Stimulated activated CD4-positive, alpha-beta T cell treated with anti-CD3 and anti-CD28 coated beads, Interleukin-1b, Interleukin-23, amount 100 ng/mL, for 48 hours (primary cell): ENCODE measurements at regions not wholly inside any gene's neighbourhood (a gene's known extent, or its start where the extent isn't known, plus 50 kb on each side); places are given as distances from the start of the nearest gene placed in this dataset.

Experiments used
- DNase-seq: peaks from one replicate; pipeline ENCODE4 v3.0.0-alpha.2; 2020

DNA sequence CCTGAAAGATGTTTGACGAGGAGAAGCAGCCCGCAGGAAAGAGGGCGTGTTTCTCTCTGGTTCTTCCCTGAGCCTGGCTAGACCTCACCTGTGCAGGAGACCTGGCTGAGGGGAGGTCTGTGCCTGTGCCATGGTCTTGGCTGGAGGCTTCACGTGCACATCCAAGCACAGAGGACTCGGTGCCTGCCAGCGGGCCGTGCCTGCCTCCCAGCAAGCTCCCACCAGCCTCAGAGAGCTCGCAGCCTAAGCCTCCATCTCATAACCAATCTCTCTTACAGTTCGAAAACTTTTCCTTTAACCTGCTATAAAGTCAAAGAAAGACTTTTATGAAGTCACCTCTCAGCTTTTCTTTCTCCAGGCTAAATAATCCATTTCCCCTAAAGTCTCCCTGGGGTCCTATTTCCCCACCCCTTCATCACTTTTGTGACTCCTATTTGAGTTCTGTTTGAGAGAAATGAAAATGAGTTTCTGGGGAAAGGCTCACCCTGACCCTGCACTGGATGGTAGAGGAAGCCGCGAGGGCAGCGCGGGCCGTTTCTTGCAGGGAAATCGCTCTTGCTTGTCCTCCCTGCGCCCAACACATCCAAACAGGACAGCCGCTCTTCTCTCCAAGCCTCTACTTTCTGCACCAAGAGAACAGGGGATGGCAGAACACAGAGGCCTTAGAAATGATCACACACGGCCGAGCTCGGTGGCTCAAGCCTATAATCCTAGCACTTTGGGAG lies 521.0 kb downstream of the SOX11 start:
- DNase-seq: no peak

DNA sequence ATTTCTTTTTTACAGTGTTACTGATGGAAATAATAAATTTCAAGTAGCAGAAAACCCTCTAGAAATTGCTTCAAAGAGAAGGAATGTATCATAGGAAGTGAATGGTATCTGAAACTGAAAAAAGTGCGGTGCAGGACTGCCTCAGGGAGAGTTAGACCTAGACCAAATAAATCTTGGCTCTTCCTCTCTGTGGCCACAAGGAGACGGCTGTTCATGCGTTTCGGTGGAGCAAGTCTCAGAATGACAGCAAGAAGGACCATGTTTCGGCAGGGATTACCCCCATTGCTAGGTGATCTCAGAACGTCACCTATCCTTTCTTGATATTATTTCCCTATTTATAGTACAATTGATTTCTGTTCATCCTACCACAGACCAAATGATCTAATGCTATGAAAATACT lies 522.3 kb downstream of the SOX11 start:
- no peak for DNase-seq

DNA sequence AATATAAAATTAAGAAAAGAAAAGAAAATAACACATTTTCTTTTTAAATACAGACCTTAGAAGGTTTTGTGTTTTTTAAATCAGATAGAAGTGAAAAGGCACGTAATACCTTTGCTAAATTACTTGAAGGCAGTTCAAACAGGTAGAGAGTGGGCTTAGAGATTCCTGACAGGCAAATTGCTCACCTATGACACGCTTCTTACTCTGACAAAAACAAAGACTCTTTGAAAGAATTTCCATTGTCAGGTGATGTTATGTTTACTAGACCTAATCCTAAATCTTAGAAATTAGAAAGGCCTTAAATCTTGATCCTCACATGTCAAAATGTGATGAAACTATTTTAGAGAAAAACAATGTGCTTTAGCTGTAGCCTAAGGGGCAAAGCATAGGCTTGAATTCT lies 522.9 kb downstream of the SOX11 start:
- DNase-seq: no peak

- no peak for DNase-seq
Measured at GRCh38 chr2:6216234-6216633, 524.0 kb downstream of the SOX11 start.

- no peak for DNase-seq
Measured at GRCh38 chr2:6218926-6219325, 526.7 kb downstream of the SOX11 start.

GRCh38 chr2:6219906-6220305 lies 527.7 kb downstream of the SOX11 start:
- no peak for DNase-seq

DNA sequence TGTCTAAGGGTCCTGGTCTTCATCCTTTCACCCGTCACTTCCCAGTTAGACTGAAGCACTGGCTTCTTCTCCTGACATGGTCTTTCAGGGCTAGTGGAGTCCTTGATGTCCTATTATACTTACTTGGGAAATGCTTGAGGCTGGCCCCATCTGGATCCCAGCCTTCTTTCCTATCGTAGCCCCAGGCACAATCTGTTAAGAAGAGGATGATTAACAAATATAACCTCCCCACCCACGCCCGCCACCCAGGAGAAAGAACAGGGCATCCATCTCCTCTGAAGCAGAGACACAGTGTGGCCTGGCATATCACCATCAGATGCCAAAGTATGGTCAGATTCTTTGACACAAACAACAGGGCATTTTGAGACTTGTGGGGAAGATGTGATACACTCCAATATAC lies 530.1 kb downstream of the SOX11 start:
- no peak for DNase-seq

DNA sequence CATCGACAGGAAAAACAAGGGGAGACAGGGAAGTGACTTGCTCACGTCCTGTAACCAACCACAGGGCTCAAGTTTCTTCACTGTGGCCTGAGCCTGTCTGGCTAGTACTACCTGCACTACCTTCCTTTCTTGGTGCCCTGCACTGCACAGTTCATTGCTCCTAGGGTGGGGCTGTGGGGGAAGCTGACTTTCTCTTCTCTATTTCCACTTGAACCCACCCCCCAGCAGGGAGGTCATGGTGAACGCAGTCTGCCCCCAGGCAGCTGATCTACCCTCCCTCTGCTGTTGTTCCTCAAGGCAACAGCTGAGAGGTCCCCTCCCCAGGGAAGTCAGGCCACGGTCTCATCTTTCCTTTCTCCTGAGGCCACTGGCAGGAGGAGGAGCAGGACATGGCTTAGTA lies 532.1 kb downstream of the SOX11 start:
- no peak for DNase-seq

DNA sequence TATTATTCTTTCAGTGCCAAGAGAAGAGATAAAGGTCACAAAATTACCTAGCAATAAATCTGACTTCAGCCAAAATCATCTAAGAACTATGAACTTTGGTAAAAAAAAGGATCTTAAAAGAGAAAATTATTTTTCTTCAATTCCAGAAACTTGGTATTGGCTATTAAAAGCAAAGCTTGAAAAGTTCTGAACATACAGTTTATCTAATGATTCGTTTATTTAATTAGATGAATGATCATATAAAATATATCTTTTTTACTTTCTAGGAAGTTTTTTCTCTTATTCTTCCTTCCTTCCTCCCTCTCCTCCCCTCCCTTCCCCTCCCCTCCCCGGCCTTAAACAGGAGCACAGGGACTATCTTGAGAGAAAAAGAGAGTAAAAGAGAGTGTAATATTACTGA lies 536.1 kb downstream of the SOX11 start:
- DNase-seq: no peak

GRCh38 chr2:6231166-6231565 lies 539.0 kb downstream of the SOX11 start:
- no peak for DNase-seq

- no peak for DNase-seq
Measured at GRCh38 chr2:6233993-6234392, 541.8 kb downstream of the SOX11 start.

GRCh38 chr2:6234702-6235101 lies 542.5 kb downstream of the SOX11 start:
- DNase-seq: no peak

GRCh38 chr2:6236317-6236716 lies 544.1 kb downstream of the SOX11 start:
- no peak for DNase-seq

GRCh38 chr2:6237039-6237660 lies 545.0 kb downstream of the SOX11 start:
- DNase-seq: no peak

DNA sequence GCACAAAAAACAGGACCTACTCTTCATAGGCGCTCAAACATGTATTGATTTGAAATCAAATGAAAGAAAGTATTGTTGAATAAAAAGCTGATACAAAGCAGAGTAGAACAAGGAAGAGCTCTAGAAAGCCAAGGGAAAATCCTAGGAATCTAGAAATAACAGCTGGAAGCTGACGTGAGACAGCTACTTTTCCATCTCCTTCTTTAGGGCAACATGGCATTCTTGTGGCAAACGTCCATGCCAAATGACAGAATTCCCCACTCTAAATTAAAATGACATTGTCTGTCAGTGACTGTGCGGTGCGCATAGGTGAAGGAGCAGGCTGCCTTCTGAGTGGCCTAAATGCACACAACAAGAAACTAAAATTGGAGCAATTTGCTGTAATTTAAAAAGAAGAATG lies 557.4 kb downstream of the SOX11 start:
- DNase-seq: no peak

- DNase-seq: no peak
Measured at GRCh38 chr2:6254441-6254840, 562.3 kb downstream of the SOX11 start.

DNA sequence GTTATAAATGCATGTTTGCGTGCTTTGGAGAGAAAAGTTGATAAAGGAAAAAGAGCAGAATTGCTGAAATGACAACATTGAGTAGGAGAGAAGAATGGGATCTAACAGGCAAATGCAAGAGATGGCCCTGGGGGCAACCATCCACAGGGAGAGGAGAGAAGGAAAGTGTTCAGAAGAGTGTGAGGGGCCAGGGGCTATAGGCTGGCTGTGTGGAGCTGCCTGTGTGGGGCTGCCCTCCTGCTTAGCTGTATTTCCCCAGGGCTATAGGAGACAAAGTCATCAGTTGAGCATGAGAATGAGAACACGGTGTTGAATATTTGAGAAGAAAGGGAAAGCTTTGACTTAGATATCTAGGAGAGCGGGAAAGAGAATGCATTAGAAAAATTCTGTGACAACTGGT lies 572.0 kb downstream of the SOX11 start:
- DNase-seq: no peak

- DNase-seq: no peak
Measured at GRCh38 chr2:6281524-6281923, 584.2 kb downstream of the CMPK2 start.

GRCh38 chr2:6283259-6283658 lies 582.4 kb downstream of the CMPK2 start:
- DNase-seq: no peak

DNA sequence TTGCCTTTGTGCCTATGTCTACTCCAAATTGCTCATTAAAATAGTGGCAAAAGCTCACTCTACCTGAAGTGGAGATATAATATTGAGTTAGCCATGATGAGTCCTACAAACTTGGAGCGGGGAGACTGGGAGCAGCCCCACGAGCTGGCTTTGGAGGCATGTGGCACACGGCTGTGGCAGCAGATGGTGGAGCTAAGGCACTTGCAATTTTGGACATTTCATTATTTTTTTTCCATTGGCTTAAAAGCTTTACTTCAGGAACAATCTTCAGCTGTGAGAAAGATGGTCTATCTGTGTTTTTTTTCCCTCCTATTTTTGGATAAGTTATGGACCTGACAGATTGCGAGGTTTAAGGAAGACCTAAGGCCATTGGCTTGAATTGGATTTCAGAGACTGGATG lies 578.3 kb downstream of the CMPK2 start:
- DNase-seq: no peak

DNA sequence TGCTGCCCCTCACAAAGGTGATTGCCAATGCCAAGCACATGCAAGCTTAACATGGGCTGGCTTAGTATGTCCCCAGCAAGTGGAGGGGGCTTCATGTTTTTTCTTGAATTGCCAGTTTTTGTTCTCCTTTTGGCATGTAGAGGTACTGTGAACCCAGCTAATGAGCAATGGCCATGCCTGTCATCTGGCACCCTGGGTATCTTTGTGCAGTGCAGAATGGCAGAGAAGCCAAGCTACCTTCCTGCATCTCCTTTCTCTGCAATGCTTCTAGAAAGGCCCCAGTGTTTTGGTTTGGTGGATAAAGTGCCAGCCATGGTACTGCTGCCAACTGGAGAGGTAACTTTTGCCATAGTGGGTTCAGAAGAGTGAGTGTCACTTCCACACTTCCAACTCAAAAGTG lies 576.9 kb downstream of the CMPK2 start:
- no peak for DNase-seq

DNA sequence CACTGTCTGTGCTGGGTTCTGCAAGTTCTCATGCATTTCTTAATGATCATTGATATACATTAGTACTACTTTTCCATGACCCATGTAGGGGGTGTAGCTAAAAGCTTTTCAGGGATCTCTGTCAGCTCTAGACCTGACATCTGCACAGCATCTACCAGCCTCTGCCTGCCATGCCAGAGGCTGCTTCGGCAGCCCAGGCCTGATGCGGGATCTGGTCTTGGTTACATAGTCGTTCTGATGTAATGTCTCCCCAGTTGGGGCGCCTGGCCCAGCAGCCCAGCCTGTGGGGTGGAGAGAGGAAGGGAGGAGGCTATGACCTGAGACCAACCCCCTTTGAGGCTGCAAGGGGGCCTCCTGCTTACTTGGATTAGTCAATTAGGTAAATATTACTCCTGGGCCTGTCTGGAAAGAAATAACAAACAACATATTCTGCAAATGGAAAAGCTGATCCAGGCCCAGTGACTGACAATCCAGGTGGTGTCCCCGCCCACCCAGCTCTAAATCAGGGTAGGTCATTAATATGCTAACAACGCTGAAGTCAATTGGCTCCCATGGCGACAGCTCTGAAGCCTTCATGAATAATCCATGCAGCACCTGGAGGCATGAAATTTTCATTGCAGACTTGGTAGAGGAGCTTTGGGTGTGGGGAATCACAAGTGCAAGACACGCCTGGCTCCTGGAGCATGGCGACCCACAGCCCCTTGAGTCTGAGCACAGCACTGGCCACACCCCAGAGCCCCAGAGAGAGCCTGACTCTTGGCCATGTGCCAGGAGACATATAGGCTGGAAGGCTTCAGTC lies 575.3 kb downstream of the CMPK2 start:
- DNase-seq: no peak

GRCh38 chr2:6294791-6295190 lies 570.9 kb downstream of the CMPK2 start:
- DNase-seq: no peak

GRCh38 chr2:6297238-6297637 lies 568.5 kb downstream of the CMPK2 start:
- DNase-seq: no peak
